Tibial nerve (tissue), 4 donors: ENCODE measurements at regions not wholly inside any gene's neighbourhood (a gene's known extent, or its start where the extent isn't known, plus 50 kb on each side); places are given as distances from the start of the nearest gene placed in this dataset.

Experiments
- DNase-seq, 2 donors: peaks; one replicate each; pipeline ENCODE4 v3.0.0-alpha.2; 2019; ENCODE audit warnings: low spot score in 2 of 2
- H3K27ac ChIP-seq, 4 donors: fragments of 200-600 bp; sonication (generic) in 3 of 4; one replicate each; pipeline ENCODE4 v1.5.1; 2017 to 2019; ENCODE audit warnings: mild to moderate bottlenecking in 1 of 4
- H3K27me3 ChIP-seq, 2 donors: fragments of 200-600 bp; sonication (generic) in 1 of 2; one replicate each; pipeline versions ENCODE4 v1.5.1 to v1.6.0; 2017 to 2019
- H3K36me3 ChIP-seq, 3 donors: fragments of 200-600 bp; sonication (generic); one replicate each; pipeline ENCODE4 v1.5.1; 2018 to 2019
- H3K4me1 ChIP-seq, 4 donors: fragments of 200-600 bp; sonication (generic) in 3 of 4; one replicate each; pipeline ENCODE4 v1.5.1; 2017 to 2019
- H3K4me3 ChIP-seq, 4 donors: fragments of 200-600 bp; sonication (generic) in 3 of 4; one replicate each; pipeline ENCODE4 v1.5.1; 2017 to 2019; ENCODE audit warnings: mild to moderate bottlenecking in 1 of 4, moderate library complexity in 1 of 4
- H3K9me3 ChIP-seq, 4 donors: fragments of 200-600 bp; sonication (generic) in 3 of 4; one replicate each; pipeline ENCODE4 v1.5.1; 2017 to 2019
- CTCF ChIP-seq, 5 experiments: fragments of 200-600 bp in 3 of 5; fragments of 450-650 bp in 2 of 5; sonication (generic) in 3 of 5; IDR thresholded peaks; one replicate each; pipeline ENCODE4 v1.5.1; 2016 to 2019; ENCODE audit warnings: antibody characterized with exemption in 5 of 5, mild to moderate bottlenecking in 3 of 5, moderate library complexity in 2 of 5
- EP300 ChIP-seq, 2 donors: sonication (generic); formaldehyde crosslinking; IDR thresholded peaks; one replicate each; pipeline ENCODE4 v1.6.1; 2017; ENCODE audit warnings: antibody characterized with exemption in 2 of 2, mild to moderate bottlenecking in 1 of 2
- POLR2A ChIP-seq, 2 donors: fragments of 450-650 bp; IDR thresholded peaks; one replicate each; pipeline ENCODE4 v1.6.1; 2017; ENCODE audit warnings: antibody characterized with exemption in 2 of 2, mild to moderate bottlenecking in 2 of 2, moderate library complexity in 2 of 2
- WGBS, 2 donors: methylation state at CpG; one replicate each; pipeline ENCODE4 v1.1.5; 2018; 5-methylcytosine and 5-hydroxymethylcytosine counted together

DNA sequence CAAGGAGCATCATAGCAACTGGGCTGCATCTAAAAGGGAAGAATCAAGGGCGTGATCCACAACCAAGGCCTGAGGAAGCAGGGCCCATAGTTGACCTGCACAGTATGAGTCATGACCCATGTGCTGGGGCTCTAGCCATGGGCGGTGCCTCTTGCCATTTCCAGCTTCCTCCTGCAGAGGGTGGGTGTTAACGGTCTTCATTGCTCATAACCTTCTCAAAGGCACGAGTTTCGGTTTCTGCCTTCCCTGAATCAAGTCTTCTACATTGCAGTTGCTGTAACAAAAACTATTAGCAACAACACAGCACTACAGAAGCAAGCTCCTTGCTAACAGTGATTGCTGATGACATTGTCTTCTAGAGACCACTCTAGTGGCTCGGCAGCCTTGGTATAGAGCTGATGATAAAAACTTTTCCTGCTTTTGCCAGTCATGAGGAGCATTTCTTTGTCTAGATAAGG, 66.9 kb downstream of the CTSL start:
- H3K27me3 ChIP-seq = no peaks in the 10 kb centered on the region
- TF ChIP-seq CTCF (IDR thresholded peaks at IDR 0.05) = peak in 2 of 5 experiments; percentile 12 to 23
- no peak for TF ChIP-seq POLR2A (IDR thresholded peaks at IDR 0.05)
- TF ChIP-seq EP300 (IDR thresholded peaks at IDR 0.05) = peak in 1 of 2 donors; percentile 70
- no peaks in the 10 kb centered on the region for H3K9me3 ChIP-seq
- H3K27ac ChIP-seq = peak overlapping the region in 3 of 4 donors; percentile 45 to 83 (median 77)
- 60 to 63% methylated on average over 6 of the region's 6 CpGs for WGBS, 2 donors
- H3K4me3 ChIP-seq = no peak overlapping the region
- no peaks in the 10 kb centered on the region for H3K4me1 ChIP-seq
- no peaks in the 10 kb centered on the region for H3K36me3 ChIP-seq
- peak; percentile 26 to 72 for DNase-seq

- Histone ChIP-seq H3K27ac (peak overlapping the region in 3 of 4 donors; percentile 45 to 83 (median 77)), H3K4me3 (no peak overlapping the region), H3K4me1 (no peaks in the 10 kb centered on the region), H3K9me3 (no peaks in the 10 kb centered on the region), H3K27me3 (no peaks in the 10 kb centered on the region), H3K36me3 (no peaks in the 10 kb centered on the region)
- DNase-seq = peak in 1 of 2 donors; percentile 48
- WGBS, 2 donors = 70 to 87% methylated on average over 6 of the region's 6 CpGs
- TF ChIP-seq POLR2A (IDR thresholded peaks at IDR 0.05) = no peak
- no peak for TF ChIP-seq CTCF (IDR thresholded peaks at IDR 0.05)
- TF ChIP-seq EP300 (IDR thresholded peaks at IDR 0.05) = peak in 1 of 2 donors; percentile 54
Observed at GRCh38 chr9:87793292-87793691, 67.4 kb downstream of the CTSL start.

DNA sequence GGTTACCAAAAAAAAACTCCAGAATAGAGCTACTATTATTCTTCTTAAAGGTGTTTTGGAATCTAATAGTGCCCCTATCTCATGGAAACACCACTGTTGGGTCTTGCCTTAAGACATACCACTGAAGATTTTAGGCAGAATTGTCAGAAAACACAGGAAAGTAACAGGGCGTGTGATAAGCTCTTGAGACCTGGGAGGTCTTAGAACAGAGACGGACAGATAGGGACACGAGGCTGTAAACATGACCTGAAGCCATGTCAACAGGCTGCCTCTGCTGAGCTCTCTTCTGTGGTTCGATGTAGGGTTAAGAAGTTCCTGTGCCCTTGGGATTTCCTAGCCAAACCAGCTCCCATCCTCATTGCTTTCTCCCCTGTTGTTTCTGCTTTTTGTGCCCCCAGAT, 69.3 kb downstream of the CTSL start:
- H3K27me3 ChIP-seq = no peaks in the 10 kb centered on the region
- H3K4me1 ChIP-seq = no peaks in the 10 kb centered on the region
- WGBS, 2 donors = 59 to 74% methylated on average over 4 of the region's 4 CpGs
- no peak for DNase-seq
- no peak overlapping the region for H3K27ac ChIP-seq
- H3K4me3 ChIP-seq = no peak overlapping the region
- no peaks in the 10 kb centered on the region for H3K36me3 ChIP-seq
- TF ChIP-seq CTCF (IDR thresholded peaks at IDR 0.05) (no peak), EP300 (IDR thresholded peaks at IDR 0.05) (no peak), POLR2A (IDR thresholded peaks at IDR 0.05) (no peak)
- H3K9me3 ChIP-seq = no peaks in the 10 kb centered on the region

- H3K4me3 ChIP-seq = no peak overlapping the region
- no peaks in the 10 kb centered on the region for H3K27me3 ChIP-seq
- no peaks in the 10 kb centered on the region for H3K4me1 ChIP-seq
- no peaks in the 10 kb centered on the region for H3K36me3 ChIP-seq
- no peak overlapping the region for H3K27ac ChIP-seq
- DNase-seq = no peak
- 56 to 58% methylated on average over 2 of the region's 2 CpGs for WGBS, 2 donors
- H3K9me3 ChIP-seq = no peaks in the 10 kb centered on the region
- TF ChIP-seq POLR2A (IDR thresholded peaks at IDR 0.05) = no peak
- TF ChIP-seq CTCF (IDR thresholded peaks at IDR 0.05) = no peak
- no peak for TF ChIP-seq EP300 (IDR thresholded peaks at IDR 0.05)
Observed at GRCh38 chr9:87796196-87796595, 70.3 kb downstream of the CTSL start.

GRCh38 chr9:87798261-87798833, 72.4 kb downstream of the CTSL start:
- TF ChIP-seq CTCF (IDR thresholded peaks at IDR 0.05) (no peak), POLR2A (IDR thresholded peaks at IDR 0.05) (no peak), EP300 (IDR thresholded peaks at IDR 0.05) (no peak)
- Histone ChIP-seq H3K36me3 (no peaks in the 10 kb centered on the region), H3K9me3 (no peaks in the 10 kb centered on the region), H3K4me3 (no peak overlapping the region), H3K27ac (no peak overlapping the region), H3K4me1 (no peaks in the 10 kb centered on the region), H3K27me3 (no peaks in the 10 kb centered on the region)
- WGBS, 2 donors = 77 to 91% methylated on average over 1 of the region's 1 CpG
- no peak for DNase-seq
